ENCODE measurements at regions not wholly inside any gene's neighbourhood (a gene's known extent, or its start where the extent isn't known, plus 50 kb on each side); places are given as distances from the start of the nearest gene placed in this dataset.

DNA sequence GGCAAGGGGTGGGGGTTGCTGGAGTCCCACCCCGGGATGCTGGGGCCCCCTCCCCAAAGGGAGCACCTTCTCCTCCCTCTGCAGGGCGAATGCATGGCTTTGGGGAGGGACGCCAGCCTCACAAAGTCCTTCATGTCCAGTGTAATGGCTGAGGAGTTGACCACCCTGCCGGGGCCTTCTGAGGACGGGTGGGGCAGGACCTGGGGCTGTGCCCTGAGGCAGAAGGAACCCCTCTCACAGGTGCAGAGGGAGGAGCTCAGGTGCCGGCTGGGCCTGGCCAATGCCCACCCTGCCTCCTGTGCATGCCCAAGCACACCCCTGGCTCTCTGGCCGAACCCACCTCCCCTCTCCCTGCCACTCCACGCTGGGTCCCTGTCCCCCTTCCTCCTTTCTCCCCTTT lies 64.3 kb upstream of the RNU6ATAC start:
- DNase-seq: no peak

DNA sequence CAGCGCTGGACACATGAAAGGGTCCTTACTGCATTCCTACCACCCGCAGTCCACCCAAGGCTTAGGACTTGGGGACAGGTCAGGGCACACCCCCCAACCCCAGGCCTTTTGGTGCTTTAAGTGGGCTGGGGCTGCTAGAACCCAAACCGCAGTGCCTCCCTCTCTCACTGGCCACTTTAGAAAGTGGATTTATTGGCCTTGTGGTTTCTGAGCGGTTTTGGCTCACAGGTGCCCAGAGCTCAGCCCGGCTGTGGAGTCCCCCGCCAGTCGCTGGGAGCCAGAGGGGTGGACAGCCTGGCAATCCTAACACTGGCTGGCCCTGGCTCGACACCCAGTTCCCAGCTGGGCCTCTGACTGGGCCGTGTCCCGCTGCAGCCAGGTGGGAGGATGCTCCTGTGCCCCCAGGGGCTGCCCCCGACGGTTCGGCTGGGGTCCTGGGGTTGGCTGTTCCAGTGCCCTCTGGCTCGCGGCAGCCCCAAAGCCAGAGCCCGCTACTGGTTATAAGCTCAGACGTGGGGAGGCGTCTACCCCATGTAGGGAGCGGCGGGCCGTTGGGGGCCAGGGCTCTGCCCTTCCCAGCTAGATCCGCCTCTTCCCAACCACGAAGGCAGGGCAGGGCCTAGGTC lies 65.2 kb upstream of the RNU6ATAC start:
- DNase-seq: no peak

DNA sequence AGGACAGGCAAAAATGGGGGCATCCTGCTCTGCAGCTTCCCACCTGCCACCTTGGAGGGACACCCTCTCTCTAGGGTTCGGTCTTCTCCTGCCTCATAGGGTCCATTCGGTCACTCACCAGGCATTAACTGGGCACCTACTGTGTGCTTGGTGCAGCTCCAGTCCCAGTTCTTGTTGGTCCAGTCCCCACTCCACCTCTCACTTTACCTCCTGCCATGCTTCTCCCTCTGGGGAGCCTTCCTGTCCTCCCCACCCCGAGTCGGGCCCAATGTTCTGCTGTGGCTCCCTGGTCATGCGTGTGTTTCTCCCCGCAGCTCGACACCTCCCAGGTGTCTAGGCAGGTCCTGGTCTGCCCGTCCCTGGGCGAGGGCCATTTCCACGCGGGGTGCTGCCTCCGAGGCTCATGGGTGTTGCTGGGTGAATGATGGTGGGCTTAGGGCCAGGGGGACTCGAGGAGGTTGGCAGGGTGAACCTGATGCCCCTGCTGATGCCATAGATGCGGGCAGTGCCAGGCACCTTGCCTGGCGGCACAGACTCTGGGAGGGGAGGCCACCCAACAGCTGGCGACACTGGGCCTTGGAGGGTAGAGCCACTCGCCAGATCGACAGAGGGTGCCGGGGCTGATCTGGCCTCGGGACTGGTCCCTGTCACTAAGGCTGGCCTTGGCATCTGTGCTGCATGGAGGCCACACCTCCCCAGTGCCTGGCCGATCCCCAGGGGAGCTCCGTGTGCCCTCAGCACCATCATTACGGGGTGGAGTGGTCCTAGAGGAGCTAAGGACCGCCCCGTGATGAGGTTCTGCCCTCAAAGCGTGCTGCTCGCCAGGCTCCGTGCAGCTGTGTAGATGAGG lies 66.0 kb upstream of the RNU6ATAC start:
- no peak for DNase-seq

DNA sequence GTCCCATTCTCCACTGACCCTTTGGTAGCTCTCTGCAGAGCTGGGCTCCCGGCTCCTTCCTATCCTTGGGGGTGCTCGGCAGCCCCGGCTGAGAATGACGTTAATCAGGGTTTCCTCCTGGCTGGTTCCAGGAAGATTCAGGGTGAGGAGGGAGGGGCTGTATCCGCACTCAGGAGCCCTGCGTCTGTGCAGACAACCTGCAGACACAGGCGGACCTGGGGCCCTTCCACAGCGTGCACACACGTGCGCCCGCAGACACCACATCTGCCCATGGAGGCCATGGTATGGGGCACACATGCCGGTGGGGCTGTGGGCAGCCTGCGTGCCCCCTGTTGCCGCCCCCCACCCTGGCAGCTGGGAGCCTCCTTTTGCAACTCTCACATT lies 66.6 kb upstream of the RNU6ATAC start:
- DNase-seq: no peak

DNA sequence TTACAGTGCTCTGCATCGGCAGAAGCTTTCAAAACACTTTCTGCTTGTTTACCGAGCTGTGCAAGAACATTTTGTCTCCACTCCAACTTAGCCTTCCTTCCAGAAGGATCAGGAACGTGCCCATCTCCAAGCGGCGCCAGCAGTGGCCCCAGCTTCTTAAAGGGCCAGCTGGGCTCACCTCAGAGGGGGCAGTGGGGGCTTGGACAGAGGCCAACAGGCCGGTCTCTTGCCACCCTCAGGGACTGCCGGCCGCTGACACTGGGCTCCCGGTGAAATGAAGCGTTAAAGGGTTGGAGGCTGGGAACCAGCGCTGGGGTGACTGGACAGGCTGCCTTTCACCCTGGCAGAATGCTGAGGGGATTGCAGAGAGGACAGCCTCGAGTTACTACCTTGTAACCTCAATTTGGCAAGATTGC lies 67.0 kb upstream of the RNU6ATAC start:
- DNase-seq: no peak

DNA sequence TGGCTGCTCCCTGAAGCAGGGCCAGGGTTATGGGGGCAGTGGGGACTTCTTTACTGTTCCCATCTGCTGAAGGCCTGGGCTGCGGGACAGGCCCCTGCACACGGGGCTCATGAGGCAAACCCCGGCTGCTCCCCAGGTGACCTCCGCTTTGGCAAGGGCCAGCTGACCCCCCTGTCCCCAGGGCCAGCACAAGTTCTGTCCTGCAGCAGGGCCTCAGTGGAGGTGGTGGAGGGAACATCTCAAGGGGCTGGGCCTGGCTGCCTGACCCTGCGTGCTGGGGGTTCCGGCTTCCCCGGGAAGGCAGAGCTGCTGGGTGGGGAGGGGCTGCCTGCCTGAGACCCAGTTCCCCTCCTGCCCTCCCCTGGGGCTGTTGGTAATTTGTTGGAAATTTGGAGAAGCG lies 67.4 kb upstream of the RNU6ATAC start:
- DNase-seq: no peak

DNA sequence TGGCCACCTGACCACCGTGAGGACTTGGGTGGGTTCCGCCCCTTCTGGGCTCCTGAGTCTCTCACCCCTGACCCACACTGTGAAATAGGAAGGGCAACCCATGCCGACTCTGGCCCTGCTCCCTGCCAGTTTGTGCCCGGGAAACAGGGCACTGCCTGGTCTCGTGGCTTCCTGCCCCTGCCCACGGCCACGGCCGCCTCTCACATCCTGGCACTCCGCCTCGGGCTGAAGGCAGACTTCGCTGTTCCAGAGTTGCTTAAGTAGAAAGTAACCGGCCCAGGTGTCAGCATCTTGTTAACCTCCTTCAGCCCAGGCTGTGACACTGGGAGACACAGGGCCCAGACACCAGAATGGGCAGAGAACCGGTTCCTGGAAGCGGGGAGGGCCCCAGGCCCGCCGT lies 68.7 kb upstream of the RNU6ATAC start:
- no peak for DNase-seq

DNA sequence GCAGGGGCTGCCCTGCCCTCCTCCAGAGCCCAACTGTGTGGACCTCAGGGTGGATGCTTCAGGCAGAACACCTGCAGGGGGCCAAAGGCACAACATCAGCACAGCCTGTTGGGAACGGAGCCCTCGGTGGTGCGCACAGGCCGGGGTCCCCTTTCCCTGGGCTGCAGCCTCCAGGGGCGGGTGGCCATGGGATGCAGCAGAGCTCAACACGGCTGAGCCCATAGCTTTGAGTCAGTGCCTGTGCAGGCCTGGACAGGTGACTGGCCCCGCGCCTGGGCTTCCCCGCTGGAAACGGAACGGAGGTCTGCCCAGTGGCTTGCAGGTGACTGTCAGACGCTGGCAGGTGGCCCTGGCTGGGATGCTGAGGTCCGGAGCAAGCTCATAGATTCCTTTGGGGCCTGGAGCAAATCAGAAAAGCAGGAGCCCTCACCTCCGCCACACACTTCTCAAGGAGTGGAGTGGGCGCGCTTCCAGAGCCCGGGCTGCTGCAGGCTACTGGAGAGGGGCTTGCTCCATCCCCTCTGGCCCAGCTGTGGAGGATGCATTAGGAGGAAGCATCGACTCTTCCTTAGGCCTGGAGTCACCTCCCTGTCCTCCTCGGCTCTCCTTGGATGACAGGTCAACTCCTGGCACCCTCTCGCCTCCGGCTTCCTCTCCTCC lies 69.8 kb upstream of the RNU6ATAC start:
- no peak for DNase-seq

DNA sequence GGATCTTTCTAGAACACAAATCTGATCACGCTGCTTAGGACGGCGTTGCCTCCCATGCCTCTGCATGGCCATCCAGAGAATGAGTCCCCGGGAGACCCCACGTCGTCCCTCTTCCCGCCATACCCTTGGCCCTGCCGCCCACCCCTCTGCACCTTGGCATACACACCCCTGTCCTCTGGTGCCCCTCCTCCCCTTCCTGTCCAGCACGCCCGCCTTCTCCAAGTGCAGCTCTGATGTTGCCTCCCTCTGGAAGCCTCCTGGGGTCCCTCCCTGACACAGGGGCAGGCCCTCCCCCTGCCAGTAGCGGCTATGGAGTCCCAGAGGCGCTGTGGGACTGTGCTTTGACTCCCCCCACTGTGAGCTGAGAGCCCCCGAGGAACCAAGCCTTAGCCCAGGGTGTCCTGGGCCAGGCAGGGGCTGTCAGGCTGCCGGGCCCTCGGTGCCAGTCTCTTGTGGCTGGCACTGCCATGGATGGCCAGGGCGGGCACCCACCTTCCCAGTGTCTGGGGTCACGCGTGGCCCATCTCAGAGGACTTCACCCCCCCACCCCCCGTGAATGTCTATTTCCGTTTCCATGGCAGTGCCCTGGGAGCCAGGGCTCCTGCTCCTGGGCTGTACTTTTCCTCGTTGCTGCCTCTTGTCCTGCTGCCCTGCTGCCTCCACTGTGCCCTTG lies 70.5 kb upstream of the RNU6ATAC start:
- no peak for DNase-seq

DNA sequence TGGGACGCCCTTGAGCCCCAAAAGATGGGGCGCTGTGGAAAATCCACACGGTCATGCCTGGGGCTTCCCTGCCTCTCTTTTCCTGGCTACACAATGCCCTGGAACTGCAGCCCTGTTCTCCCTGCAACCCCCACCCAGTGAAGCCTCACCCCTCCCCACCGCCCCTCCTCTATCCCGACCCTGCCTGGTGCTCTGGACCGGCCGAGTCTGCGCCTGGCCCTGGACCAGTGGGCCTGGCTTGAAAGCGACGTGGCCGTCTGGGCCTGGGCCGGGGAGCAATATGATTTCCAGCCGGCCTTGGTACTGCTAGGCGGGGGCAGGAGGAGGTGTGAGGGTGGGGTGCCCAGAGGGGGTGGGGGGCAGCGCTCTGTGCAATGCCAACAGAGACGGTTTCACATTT lies 71.0 kb upstream of the RNU6ATAC start:
- DNase-seq: no peak

DNA sequence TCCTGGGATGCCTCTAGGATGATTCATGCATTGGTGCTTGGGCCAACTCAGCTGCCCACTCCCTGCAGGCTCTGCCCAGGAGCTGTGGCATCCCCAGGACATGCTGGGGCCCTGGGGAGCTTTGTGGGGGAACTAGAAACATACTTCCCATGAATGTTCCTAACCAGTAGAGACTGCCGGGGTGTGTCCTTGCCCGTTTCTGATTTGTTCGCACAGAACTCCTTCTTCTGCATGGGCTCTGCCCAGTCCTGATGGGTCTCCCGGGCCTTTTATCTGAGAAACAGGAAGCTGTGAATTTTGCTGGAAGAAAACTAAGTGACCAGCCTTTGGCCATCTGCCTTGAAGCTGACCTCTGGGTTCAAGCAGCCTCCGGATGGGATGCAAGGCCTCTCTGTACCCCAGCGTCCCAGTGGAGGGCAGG lies 71.6 kb upstream of the RNU6ATAC start:
- no peak for DNase-seq

DNA sequence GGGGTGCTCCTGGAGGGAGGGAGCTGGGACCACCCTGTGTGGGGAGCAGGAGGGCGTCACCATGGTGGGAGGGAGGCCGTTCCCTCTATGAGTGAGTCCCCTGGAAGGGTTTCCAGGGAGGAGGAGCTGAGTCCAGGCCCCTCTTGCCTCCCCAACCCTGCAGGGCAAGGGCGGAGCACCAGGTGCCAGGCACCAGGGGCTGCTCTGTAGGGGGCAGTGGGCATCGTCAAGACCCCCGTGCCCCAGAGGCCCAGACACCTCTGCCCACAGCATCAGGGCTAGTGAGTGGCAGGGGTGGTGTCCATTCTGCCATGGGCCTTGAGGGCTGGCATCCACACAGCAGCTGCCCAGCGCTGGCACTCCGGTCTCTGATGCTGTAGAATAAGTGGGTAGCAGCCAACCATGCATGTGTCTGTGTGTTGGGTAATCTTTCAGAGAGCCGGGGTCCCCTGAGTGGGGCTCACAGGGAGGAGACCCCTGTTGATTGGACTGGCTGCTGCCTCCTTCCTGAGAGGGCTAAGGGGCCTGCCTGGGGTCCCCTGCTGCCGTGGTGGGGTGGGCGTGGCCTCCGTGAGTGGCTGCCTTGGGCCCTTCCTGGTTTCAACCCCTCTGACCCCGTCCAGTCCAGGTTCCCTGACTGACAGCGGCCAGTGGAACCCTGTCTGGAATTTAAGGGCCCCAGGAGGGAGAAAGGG lies 72.7 kb upstream of the RNU6ATAC start:
- DNase-seq: no peak

DNA sequence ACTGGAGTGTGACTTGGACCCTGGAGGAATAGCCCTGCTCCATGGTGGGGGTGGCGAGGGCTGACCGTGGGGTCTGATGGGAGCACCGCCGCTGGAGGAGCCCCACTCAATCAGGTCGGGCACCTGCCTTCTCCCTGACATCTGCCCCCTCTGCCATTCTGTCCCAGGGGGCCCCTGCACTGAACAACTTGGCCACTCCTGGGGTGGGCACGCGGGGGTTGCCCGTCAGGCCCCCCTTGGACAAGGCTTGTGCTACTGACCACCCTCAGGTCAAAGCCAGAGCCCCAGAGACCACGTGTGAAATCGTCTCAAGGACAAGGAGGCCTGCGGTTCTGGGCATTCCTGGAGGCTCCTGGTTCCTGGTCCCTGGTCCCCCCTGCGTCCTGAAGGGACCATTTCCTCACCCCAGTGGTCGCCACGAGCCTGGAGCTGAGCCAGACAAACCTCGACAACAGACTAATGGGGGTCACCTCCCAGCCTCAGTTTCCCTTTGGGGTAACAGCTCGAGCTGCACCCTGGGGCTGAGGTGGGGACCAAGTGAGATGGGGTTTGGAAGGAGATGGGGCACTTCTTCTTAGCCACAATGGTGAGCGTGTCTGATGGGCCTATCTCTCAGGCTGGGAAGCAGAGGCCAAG lies 73.4 kb upstream of the RNU6ATAC start:
- no peak for DNase-seq

DNA sequence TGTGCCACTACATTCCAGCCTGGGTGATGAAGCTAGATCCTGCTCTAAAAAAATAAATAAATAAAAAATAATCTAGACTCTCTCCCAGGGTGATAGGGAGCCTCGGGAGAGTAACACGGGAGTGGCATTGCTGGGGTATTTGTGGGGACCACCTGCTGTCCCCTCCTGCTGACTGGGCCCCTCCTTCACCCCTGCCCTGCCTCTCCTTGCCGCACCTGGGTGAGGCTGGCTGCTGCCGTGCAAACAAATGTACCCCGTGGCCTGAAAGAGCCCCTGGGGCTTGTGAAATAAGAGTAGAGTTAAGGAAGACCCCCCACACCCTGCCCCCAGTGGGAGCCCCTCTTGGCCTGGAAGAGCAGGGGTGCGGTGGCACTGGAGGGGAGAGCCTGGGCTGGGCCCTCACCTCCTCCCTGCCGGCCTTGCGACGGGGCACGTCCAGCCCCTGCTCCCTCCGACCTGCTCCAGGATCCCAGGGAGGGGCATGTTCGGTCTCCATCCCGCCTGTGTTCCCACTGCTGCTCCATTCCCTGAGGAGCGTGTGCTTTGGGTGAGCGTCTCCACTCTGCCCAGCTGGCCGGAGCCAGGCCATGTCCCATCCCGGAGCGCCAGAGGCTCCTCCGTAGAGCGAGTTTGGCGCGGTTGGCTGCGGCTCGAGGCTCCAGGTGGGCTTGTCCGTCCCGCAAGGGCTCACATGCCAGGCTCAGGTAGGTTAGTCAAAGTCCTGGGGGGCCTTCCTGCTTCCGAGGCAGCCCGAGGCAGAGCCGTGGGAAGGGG lies 75.0 kb upstream of the RNU6ATAC start:
- DNase-seq: no peak

DNA sequence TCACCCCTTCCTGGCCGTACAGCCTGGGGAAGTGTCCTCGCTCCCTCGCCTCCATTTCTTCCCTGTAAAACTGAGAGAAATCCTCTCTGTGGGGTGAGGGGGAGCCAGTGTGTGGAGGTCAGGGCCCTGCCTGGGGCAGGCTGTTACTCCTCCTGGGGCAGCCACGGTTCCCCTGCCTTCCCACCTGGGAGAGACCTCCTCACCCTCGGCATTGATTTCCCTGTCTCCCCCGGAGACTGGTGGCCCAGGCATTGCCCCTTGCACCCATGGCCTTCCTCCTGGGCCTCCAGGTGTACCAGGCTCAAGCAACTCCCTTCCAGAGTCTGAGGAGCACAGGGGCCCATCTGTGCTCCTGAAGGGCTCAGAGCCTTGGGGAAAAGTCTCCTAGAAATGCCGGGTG lies 75.6 kb upstream of the RNU6ATAC start:
- DNase-seq: no peak

DNA sequence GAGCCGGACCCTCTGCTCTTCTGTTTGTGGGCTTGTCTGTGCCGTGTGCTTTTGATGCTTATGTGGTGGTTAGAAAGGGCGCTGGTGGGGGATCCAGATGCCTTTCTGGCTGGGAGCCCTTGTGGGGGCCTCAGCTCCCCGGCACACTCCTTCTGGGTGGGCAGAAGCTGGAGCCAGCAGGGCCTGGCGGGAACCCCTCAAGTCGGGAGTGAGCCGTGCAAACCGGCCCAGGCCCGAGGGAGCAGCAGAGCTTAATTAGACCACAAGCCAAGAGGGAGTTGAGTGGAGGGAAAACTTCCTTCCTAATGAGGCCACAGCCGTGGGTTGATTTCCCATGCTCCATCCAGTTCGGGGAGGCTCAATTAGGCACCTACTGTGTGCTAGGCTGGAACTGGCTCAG lies 76.0 kb upstream of the RNU6ATAC start:
- DNase-seq: no peak

DNA sequence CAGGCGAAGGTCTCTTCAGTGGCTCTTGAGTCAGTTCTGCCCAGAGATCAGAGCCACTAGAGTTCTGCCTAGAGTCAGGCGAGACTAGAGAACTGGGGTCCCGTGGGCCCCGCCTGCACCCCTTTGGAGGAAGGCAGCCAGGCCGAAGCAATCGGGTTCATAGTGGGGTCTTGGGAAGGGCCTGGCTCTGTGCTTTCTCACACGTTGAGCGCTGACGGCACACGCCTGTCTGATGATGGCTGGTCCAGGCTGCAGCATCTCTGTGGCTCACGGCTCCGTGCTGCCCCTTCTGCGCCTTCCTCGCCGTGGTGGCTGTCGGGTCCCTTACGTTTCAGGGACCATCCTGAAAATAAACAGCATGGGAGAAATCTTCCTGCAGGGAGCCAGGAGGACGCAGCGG lies 78.3 kb upstream of the RNU6ATAC start:
- DNase-seq: no peak

DNA sequence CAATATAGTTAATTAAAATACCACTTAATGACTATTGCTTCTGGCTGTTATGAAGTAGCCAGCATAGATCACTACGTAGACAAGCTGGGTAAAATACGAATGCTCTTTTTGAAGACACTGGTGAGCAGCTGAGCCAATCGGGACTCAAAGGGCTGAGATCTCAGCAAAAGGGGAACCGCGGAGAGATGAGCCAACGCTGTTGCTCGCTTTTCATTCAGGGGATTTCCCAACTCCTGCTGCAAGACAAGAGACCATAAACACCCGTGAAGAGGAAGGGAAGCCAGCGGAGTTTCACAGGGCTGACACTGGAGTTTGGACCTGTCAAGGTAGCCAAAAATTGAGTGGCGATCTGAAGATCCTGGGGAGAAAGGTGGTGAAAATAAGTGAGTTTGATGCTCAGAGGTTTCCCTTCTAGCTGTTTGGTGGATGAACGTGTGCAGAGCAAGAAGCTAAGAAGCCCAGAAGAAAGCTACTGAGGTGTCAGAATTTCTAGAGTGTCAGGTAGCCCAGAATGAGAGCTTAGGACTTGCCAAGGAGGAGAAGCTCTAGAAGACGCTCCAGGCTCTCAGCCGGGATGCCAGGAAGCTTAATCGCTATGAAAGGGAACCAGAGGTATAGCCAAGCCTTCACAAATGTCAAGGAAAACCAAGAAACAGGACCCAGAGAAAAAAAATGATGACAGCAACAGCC lies 79.6 kb upstream of the RNU6ATAC start:
- DNase-seq: no peak

DNA sequence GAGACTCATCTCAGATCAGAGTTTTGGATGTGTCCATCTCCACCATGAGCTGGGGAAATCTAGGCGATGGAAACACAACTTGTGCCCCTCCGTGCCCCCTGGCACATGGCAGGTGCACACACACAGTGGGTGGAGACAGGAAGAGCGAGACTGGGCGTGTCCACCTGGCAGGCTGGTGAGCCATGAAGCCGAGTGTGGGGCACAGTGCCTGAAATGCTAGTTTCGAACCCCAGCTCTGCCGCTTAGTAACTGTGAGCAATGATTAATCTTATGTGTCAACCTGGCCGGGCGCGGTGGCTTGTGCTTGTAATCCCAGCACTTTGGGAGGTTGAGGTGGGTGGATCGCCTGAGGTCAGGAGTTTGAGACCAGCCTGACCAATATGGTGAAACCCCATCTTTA lies 80.8 kb upstream of the RNU6ATAC start:
- DNase-seq: no peak

DNA sequence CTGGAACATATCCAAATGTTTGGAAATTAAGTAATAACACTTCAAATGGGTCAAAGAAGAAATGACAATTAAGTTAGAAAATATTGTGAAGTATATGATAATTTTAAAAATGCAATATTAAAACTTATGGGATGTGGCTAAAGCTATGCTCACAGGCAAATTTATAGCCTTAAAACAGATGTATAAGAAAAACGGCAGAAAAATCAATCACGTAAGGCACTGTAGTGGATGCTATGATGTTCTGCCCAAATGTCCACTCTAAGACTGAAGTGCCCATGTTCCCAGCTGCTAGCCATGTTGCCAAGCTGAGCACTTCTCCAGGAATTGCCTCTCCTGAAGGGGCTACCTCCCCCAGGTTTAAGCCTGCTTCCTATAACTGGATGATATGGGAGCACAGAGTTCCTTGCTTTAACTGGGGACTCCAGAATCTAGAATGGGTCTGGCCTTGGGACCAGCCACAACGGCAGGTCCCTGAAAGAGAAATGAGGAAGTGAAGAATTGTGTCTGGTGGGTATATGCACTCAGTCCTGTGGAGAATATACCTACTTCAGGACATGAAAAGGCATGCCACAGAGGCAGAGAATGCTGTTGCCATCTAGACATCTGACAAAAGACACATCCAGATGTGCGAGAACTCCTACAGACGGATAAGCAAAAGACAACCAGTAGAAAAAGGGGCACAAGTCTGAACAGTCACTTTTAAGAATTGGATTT lies 78.2 kb upstream of the RXRA start:
- no peak for DNase-seq

Measured in islet precursor cell (in vitro differentiated cells).